ENCODE measurements at regions not wholly inside any gene's neighbourhood (a gene's known extent, or its start where the extent isn't known, plus 50 kb on each side); places are given as distances from the start of the nearest gene placed in this dataset.

DNA sequence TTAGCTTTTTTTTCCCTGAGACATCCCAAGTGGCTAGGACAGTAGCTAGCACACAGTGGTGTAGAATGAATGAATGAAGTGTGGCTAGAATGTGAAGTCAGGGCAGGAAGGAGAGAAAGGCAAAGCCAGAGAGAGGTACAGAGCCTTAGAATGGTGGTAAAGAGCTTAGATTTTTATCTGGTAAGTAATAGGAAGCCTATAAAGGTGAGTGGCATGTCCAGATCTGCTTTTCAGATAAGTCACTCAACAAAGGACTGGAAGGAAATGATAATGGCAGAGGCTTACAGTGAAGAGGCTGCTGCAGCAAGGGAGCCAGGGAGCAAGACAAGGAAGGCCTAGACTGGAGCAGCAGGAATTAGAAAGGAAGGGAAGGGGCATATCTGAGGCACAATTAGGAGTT lies 96.0 kb upstream of the PRDM1 start:
- no peak for DNase-seq

GRCh38 chr6:105988812-105989577 lies 97.1 kb upstream of the PRDM1 start:
- DNase-seq, result no peak

- DNase-seq, result no peak
These were observed 97.8 kb upstream of the PRDM1 start for GRCh38 chr6:105988321-105988720.

- DNase-seq, result no peak
These were observed 98.6 kb upstream of the PRDM1 start for GRCh38 chr6:105987516-105987915.

- DNase-seq, result no peak
These were observed 99.1 kb upstream of the PRDM1 start for GRCh38 chr6:105986998-105987397.

DNA sequence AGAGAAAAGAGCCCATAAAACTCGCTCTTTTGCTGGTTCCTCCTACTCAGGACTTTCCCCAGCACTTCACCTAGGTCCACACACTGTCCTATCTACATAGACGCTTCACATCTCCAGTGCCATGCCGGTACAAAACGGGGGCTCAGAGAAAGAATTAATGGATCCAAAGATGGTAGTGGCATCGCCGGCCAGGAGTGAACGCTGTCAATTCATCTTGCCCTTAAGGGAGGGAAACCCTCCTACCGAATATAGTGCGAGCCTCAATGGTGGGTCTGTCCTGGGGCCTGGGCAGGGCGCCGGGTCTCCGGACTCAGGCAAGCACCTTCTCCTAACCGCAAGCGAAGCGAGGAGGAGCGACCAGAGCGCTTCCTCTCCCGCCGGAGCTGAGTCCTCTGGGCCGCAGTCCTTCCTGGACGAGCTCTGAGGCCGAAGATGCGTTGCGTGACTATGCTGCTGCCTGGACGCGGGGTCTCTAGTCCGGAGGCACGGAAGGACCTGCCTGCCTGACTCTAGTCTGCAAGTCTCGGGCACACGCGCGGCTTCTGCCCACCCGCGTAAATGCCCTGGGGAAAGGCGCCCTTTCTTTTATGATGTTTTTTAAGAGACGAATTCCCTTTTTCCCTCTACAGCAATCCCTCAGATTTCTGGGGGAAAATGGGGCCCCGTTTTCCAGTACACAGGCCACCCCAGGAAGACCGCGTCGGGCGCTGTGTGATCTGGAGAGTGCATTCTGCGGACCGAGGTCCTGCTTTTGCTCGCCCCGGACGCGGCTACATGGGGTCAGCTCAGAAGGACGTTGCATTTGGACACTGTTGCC lies 100.1 kb upstream of the PRDM1 start:
- no peak for DNase-seq

- DNase-seq, result no peak
These were observed 100.9 kb upstream of the PRDM1 start for GRCh38 chr6:105985098-105985815.

DNA sequence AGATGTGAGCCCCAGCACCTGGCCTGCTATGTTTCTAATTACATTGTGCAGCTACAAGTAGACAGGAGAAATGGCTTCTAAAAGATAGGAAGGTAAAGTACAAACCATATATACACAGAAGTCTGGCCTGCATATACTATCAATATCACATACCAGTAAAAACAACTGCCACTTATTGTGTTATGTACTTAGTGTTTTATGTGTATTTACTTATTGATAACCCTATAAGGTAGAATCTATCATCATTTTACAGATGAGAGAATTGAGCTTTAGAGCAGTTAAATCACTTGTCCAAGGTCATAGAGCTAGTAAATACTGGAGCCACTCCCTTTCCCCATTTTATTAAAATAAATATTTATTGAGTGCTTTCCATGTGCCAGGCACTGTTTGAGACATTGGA lies 102.4 kb upstream of the PRDM1 start:
- no peak for DNase-seq

DNA sequence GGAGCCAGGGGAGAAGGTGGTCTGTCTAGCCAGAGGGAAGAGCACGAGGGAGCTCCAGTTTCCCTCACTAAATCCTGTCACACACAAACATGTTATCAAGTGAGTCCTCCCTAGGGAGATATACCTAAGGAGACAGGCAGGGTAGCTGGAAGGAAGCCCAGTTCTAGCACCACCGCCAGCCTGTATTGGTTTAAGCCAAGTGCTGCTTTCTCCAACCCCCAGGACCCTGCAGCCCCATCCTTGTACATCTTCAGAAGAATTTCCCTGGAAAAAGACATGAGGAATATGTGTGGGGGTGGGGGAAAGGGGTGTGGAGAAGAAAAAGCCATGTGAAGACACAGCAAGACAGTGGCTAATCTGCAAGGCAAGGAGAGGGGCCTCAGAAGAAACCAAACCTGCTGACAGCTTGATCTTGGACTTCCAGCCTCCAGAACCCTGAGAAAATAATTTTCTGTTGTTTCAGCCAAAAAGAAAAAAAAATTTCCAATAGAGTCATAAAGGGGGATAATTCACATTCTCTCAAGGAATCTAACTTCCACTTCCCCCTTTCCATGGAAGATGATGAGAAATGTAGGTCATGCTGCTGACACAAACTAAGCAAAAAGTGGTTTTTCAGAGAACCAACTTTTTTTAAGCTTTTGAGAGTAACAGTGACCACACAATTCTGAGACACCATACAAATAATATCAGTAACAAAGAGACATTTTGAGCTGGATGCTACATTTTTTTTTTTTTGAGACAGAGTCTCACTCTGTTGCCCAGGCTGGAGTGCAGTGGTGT lies 103.2 kb upstream of the PRDM1 start:
- DNase-seq, result no peak

DNA sequence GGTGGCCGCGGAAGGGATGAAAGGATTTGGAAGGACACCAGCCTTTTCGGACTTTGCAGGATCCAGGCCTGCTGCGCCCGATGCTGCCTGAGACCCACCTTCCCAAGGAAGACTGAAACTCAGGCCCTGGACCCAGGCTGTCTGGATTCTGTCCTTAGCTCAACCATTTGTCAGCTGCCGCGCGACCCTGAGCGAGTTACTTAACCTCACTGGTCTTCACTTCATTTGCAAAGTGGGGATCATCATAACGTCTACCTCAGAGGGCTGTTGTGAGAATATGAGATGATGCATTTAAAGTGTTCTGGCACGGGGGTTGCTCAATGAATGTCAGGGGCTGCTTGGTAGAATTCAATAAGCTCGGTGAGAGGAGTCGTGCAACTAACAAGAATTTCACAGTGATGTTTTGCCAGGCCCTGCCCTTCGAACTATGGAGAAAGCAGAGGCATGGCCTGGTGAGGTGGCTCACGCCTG lies 104.2 kb upstream of the PRDM1 start:
- no peak for DNase-seq

- DNase-seq, result peak; percentile 39
These were observed 104.9 kb upstream of the PRDM1 start for GRCh38 chr6:105981002-105981887.

- no peak for DNase-seq
These were observed 107.2 kb upstream of the PRDM1 start for GRCh38 chr6:105978974-105979373.

DNA sequence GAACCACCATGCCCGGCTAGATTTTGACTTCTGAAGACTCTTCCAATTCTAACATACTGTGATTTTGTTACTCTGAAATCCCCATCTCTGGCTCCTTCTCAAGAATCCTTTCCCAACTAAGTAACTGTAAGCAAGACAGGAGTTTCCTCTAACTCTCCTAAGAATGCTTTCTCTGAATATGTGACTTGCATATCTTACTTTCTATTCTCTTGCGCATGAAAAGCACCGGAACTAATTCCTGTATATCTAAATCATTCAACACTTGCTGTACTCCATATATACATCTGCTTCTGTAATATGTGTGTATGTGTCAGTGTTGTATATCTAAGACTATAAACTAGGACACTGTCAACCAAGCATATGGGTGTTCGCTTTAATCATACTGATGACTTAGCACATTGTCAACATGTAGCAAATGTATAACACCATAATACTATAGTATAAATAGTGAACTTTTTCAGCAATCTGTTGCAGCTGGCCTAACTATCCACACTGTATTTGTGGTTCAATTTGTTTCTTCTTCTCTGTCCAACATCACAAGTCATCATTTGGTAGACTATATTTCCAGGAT lies 108.1 kb upstream of the PRDM1 start:
- DNase-seq, result no peak

DNA sequence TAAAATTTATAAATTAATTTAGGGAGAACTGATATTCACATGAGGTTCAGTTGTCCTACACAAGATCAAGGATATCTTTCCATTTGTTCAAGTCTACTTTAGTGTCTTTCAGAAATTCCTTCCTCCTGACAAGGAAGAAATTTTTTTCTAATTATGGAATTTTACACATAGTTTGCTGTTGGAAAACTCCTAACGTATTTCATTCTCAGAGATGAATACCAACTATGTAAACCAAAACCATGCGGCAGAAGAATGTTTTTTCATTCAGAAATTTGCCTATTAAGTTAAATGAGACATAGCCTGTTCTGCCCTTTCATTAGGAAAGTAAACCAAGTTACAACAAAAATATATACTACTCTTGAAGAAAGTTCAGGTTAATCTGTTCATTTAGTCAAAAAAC lies 111.2 kb upstream of the PRDM1 start:
- no peak for DNase-seq

GRCh38 chr6:105972440-105972839 lies 113.7 kb upstream of the PRDM1 start:
- no peak for DNase-seq

DNA sequence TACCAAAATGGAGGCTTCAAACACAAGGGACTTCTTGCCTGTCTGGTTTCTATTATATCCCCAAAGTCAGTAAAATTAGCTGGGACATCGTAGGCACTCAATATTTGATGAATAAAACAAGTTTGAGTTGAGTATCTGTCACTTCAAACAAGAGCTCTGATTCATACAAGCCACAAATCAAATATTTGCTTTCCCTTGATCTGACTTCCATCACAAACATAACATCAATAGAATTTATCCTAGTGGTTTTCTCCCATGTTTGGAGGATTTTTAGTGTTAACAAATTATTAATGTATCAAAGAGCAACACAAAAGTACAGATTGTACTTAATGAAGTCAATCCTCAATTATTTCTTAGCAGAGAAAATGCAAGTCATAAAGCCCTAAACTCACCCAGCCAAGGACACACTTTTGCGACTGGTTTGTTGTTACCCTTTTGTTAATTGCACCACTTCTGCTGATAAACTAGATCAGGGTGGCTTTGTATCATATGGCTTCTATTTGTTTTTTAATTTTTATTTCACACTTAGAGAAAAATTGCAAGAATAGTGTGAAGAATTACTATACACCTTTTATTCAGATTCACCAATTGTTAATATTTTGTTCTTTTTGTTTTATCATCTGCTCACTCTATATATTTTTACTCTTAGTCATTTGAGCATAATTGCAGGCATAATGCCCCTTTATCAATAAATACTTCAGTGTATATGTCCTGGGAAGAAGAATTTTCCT lies 117.4 kb upstream of the PRDM1 start:
- no peak for DNase-seq

- no peak for DNase-seq
These were observed 118.1 kb upstream of the PRDM1 start for GRCh38 chr6:105967917-105968602.

DNA sequence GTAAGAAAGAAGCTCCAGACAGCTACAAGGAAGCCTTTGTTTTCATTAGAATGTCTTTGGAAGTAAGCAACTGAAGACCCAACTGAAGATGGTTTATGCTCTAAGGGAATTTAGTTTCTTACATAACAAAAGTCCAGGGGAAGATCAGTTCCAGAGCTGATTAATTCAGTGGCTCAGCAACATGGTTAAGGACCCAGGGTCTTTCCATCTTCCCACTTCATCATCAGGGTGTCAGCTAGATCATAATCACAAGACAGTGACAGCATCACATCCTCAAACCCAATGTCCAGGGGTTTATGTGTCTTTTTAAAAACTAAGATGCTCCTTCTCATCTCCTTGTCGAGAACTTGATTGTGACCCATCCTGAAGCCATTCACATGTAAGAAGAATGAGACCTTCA lies 119.7 kb upstream of the PRDM1 start:
- DNase-seq, result no peak

GRCh38 chr6:105964979-105965760 lies 121.0 kb upstream of the PRDM1 start:
- no peak for DNase-seq

Measured in activated CD8-positive, alpha-beta memory T cell treated with anti-CD3 and anti-CD28 coated beads, Interleukin-2, amount 50 U/mL, for 4 hours (primary cell).